ENCODE measurements at regions not wholly inside any gene's neighbourhood (a gene's known extent, or its start where the extent isn't known, plus 50 kb on each side); places are given as distances from the start of the nearest gene placed in this dataset.
"Not testable (repeated sequence)": the region's sequence is repeated elsewhere in the genome, so short reads cannot be mapped to it uniquely, and the experiment has no call there.

DNA sequence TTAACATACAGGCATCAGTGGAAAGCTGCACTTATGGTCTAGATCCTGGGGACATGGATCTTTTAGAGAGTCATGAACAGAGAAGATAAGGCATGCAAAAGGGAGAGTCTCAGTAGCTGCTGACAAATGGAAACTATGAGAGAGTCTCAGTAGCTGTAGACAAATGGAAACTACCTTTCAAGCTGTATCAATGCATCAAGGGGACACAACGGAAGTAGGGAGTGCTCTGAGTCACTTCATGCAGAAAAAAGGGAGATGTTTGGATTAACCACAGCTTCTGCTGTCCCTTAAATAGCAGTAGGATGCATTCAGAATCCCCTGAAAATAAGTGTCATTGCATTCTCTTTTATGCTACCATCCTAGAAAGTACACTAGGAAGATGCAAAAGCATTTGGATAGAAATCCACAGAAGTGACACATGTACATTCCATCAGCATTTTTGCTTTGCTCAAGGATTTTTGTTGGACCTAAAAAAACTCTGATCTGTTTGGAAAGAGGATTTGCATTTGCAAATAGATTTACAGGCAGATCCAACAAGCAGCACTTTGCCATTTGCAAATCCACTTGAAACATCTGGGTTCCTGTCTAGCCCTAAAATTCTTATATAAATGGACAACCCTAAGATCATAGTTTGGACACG, 227.5 kb upstream of the LMO3 start:
- Histone ChIP-seq H3K36me3 (ENCODE audit: control insufficient read depth, insufficient read depth, low read length) (no peaks in the 10 kb centered on the region), H3K27ac (ENCODE audit: low read depth, low read length) (no peak overlapping the region), H3K4me1 (ENCODE audit: control insufficient read depth, insufficient read depth, low read length) (no peaks in the 10 kb centered on the region), H3K4me3 (ENCODE audit: low read length) (no peak overlapping the region), H3K27me3 (ENCODE audit: control insufficient read depth, insufficient read depth, low read length) (no peaks in the 10 kb centered on the region), H3K9ac (ENCODE audit: low read length) (no peak overlapping the region)

DNA sequence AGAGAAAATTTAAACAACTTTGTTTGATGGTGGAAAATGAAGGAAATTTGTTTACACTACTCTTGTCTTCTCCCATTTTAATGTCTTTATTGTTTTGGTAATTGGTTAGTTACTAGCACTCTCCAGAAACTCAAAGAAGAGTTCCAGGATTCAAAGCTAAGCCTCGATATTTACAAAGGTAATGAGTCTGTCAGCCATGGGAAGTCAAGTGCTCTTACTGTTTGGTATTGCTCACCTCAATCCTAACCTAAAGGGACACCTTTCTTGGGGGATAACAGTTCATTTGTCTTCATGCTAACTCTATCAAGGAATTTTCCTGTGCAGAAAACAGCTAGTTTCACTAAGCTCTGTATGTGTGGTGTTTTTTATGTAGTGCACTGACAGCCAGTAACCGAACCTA, 222.9 kb upstream of the LMO3 start:
- Histone ChIP-seq H3K9ac (ENCODE audit: low read length) (no peak overlapping the region), H3K4me1 (ENCODE audit: control insufficient read depth, insufficient read depth, low read length) (no peaks in the 10 kb centered on the region), H3K27me3 (ENCODE audit: control insufficient read depth, insufficient read depth, low read length) (no peaks in the 10 kb centered on the region), H3K36me3 (ENCODE audit: control insufficient read depth, insufficient read depth, low read length) (no peaks in the 10 kb centered on the region), H3K4me3 (ENCODE audit: low read length) (no peak overlapping the region), H3K27ac (ENCODE audit: low read depth, low read length) (no peak overlapping the region)

DNA sequence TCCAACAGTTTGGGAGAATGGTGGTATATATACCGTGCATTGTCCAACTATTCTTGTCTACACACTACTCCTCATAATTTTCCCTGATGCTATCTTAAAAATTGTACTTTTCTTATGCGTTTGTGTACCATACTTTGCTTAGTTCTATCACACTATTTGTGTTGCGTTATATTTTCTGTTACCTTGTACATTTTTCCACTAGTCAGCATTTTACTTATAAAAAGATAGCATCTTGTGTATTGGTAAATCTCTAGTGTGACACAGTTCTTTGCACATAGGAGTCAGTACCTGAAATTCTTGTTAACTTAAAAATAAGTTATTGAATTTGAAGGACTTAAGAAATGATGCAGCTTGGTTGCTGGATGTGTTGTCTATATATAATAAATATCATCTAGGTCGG, 201.8 kb upstream of the LMO3 start:
- H3K4me3 ChIP-seq (ENCODE audit: low read length): no peak overlapping the region
- H3K27me3 ChIP-seq (ENCODE audit: control insufficient read depth, insufficient read depth, low read length): no peaks in the 10 kb centered on the region
- no peaks in the 10 kb centered on the region for H3K4me1 ChIP-seq (ENCODE audit: control insufficient read depth, insufficient read depth, low read length)
- no peak overlapping the region for H3K27ac ChIP-seq (ENCODE audit: low read depth, low read length)
- H3K36me3 ChIP-seq (ENCODE audit: control insufficient read depth, insufficient read depth, low read length): no peaks in the 10 kb centered on the region
- H3K9ac ChIP-seq (ENCODE audit: low read length): no peak overlapping the region

DNA sequence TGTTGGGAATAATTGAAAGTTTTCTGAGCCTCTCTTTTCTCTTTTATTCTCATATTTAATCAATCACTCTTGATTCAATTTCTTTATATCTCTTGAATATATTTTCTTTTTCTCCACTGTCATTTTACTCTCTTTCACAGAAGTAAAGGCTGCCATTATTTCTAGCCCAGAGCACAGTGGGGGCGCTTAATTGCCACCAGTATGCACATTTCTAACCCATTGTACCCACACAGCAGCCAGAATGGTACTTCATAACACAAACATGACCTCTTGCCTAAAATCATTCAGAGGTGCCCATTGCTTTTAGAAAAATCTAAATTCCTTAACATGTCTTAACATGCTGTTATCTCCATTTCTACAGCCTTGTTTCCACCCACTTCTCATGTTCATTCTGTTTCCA, 190.2 kb upstream of the LMO3 start:
- Histone ChIP-seq H3K4me3 (ENCODE audit: low read length) (no peak overlapping the region), H3K4me1 (ENCODE audit: control insufficient read depth, insufficient read depth, low read length) (no peaks in the 10 kb centered on the region), H3K27ac (ENCODE audit: low read depth, low read length) (no peak overlapping the region), H3K27me3 (ENCODE audit: control insufficient read depth, insufficient read depth, low read length) (no peaks in the 10 kb centered on the region), H3K9ac (ENCODE audit: low read length) (no peak overlapping the region), H3K36me3 (ENCODE audit: control insufficient read depth, insufficient read depth, low read length) (no peaks in the 10 kb centered on the region)

DNA sequence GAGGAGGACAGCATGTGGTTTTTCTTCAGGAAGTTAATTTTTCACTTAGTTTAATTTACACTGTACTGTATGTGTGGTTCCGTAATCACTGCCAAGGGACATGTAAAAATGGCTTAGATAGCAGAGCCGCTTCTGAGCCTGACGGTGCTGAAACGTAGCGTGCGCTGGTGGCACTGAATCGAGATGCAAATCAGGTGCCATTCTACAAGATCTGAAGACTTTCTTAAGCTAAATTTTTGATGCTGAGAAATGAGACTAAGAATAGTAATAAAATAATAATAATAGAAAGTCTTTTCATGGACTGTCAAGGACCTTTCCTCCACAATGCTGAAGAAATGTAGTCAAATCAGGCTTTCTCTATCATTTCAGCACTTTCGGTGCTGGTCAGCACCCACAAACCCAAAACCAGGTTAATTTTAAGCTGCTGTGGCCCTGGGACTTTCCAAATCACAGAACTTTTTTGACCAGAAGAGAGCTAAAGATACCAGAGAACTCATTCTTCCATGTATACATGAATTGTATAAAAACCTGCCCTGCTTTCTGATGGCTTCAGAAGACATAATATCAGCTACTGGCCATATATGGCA, 183.3 kb upstream of the LMO3 start:
- H3K4me1 ChIP-seq (ENCODE audit: control insufficient read depth, insufficient read depth, low read length): no peaks in the 10 kb centered on the region
- no peak overlapping the region for H3K4me3 ChIP-seq (ENCODE audit: low read length)
- no peaks in the 10 kb centered on the region for H3K27me3 ChIP-seq (ENCODE audit: control insufficient read depth, insufficient read depth, low read length)
- H3K27ac ChIP-seq (ENCODE audit: low read depth, low read length): no peak overlapping the region
- H3K36me3 ChIP-seq (ENCODE audit: control insufficient read depth, insufficient read depth, low read length): no peaks in the 10 kb centered on the region
- H3K9ac ChIP-seq (ENCODE audit: low read length): no peak overlapping the region

DNA sequence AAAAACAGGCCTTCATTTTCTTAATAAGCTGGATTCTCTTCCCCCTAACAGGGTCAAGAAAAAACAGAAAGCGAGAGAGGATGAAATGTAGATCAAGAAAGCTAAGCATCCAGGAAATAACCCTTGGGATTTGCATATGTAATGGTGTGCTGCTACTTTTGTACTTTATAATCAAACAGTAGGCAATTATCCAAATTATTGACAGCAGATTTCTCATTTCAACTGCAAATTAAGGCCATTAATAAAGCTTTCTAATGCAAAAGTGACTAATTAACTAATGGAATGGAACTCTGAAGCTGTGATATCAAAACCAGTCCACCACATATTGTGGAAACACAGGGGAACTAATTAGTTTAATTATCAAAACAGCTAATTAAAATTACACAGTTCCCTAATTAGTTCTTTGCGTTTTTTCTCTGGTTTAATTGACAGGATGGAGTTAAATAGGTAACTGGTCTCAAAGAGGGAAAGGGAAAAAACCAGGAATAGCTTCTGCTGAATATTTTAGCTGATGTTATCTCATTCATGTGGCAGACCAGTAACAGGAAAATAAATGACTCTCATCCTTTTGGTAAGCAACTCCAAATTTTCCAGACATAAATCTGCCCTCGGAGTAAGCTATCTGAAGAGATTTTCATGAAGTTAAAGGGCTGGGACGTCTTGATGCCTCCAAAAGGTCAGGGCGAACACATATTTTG, 182.7 kb upstream of the LMO3 start:
- Histone ChIP-seq H3K4me1 (ENCODE audit: control insufficient read depth, insufficient read depth, low read length) (no peaks in the 10 kb centered on the region), H3K4me3 (ENCODE audit: low read length) (no peak overlapping the region), H3K27me3 (ENCODE audit: control insufficient read depth, insufficient read depth, low read length) (no peaks in the 10 kb centered on the region), H3K36me3 (ENCODE audit: control insufficient read depth, insufficient read depth, low read length) (no peaks in the 10 kb centered on the region), H3K9ac (ENCODE audit: low read length) (no peak overlapping the region), H3K27ac (ENCODE audit: low read depth, low read length) (no peak overlapping the region)

DNA sequence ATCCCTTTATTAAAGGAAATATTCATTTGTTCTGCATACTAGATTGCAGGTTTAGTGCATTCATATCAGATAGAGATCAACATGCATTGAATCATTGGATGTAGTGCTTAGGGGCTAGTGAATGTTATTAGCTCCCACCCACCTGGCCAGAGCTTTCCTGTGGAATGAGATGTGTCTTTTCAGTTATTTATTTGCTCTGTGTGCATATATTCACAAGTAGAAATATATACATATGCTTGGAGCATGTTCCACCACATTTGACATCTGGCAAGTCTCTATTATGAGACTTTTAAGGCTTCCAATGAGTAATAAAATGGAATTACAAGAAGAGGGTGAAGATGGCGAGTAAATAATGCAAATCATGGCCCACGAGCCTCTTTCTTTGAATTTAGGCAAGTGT, 180.0 kb upstream of the LMO3 start:
- Histone ChIP-seq H3K27me3 (ENCODE audit: control insufficient read depth, insufficient read depth, low read length) (no peaks in the 10 kb centered on the region), H3K4me3 (ENCODE audit: low read length) (no peak overlapping the region), H3K27ac (ENCODE audit: low read depth, low read length) (no peak overlapping the region), H3K4me1 (ENCODE audit: control insufficient read depth, insufficient read depth, low read length) (no peaks in the 10 kb centered on the region), H3K36me3 (ENCODE audit: control insufficient read depth, insufficient read depth, low read length) (no peaks in the 10 kb centered on the region), H3K9ac (ENCODE audit: low read length) (no peak overlapping the region)

DNA sequence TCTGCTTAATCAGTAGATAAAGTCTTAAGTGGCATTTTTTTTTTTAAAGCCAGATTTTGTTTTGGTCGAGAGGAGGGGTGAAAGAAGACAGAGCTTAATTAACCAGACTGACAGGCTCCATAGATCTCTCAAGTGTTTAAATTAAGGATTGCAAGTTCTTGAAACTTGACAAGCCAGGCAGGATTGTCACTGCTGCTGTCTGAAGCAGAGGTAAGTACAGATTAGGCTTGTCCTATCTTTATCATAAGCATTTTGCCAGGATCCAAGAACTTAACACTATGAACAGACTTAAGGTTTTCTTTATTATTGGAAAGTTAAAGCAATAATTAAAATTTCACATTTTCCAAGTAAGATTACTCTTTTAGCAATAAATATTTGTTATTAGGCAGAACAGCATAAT, 179.6 kb upstream of the LMO3 start:
- H3K36me3 ChIP-seq (ENCODE audit: control insufficient read depth, insufficient read depth, low read length): no peaks in the 10 kb centered on the region
- no peak overlapping the region for H3K4me3 ChIP-seq (ENCODE audit: low read length)
- H3K4me1 ChIP-seq (ENCODE audit: control insufficient read depth, insufficient read depth, low read length): no peaks in the 10 kb centered on the region
- no peak overlapping the region for H3K27ac ChIP-seq (ENCODE audit: low read depth, low read length)
- H3K9ac ChIP-seq (ENCODE audit: low read length): no peak overlapping the region
- H3K27me3 ChIP-seq (ENCODE audit: control insufficient read depth, insufficient read depth, low read length): no peaks in the 10 kb centered on the region

DNA sequence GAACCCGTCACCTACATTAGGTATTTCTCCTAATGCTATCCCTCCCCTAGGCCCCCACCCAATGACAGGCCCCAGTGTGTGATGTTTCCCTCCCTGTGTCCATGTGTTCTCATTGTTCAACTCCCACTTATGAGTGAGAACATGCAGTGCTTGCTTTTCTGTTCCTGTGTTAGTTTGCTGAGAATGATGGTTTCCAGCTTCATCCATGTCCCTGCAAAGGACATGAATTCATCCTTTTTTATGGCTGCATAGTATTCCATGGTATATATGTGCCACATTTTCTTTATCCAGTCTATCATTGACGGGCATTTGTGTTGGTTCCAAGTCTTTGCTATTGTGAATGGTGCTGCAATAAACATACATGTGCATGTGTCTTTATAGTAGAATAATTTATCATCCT, 163.2 kb upstream of the LMO3 start:
- H3K4me3 ChIP-seq (ENCODE audit: low read length); H3K27ac ChIP-seq (ENCODE audit: low read depth, low read length); H3K27me3 ChIP-seq (ENCODE audit: control insufficient read depth, insufficient read depth, low read length); H3K4me1 ChIP-seq (ENCODE audit: control insufficient read depth, insufficient read depth, low read length); H3K36me3 ChIP-seq (ENCODE audit: control insufficient read depth, insufficient read depth, low read length); H3K9ac ChIP-seq (ENCODE audit: low read length): not testable (repeated sequence)

DNA sequence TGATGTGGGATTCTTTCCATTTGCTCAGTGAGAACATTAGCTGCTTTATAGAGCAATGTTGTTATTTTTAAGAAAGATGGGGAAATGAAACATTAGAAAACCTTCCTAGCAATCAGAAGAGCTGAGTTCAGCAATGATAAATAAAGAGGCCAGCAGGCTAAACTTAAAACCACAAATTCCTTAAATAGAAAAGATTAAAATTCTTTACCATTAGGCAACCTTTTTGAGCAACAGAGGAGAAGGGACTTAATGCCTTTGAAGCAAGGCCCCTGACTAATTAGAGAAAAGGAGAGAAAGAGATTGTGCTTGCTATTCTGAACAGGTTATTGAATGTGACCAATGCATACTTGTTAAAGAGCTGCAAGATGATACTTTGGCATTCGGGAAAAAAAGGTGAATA, 160.8 kb upstream of the LMO3 start:
- H3K36me3 ChIP-seq (ENCODE audit: control insufficient read depth, insufficient read depth, low read length): no peaks in the 10 kb centered on the region
- H3K4me1 ChIP-seq (ENCODE audit: control insufficient read depth, insufficient read depth, low read length): no peaks in the 10 kb centered on the region
- H3K4me3 ChIP-seq (ENCODE audit: low read length): no peak overlapping the region
- no peak overlapping the region for H3K9ac ChIP-seq (ENCODE audit: low read length)
- no peaks in the 10 kb centered on the region for H3K27me3 ChIP-seq (ENCODE audit: control insufficient read depth, insufficient read depth, low read length)
- no peak overlapping the region for H3K27ac ChIP-seq (ENCODE audit: low read depth, low read length)

DNA sequence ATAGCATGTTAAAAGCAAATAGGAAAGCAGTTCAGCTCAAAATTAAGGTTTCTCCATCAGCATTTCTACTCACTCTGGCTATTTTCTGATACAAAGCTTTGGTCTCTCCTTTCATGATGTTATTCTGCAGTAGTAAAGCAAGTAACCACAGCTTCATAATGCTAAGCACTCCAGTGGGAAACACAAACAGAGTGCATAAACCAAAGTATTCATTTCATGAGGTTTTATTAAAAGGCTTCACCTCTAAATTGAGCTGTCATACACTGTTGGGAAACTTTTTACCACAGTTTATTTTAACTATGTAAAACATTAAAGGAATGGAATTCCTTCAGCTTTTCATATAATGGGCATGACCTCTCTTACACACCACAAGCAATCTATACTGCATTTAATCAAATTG, 157.9 kb upstream of the LMO3 start:
- H3K27ac ChIP-seq (ENCODE audit: low read depth, low read length): no peak overlapping the region
- no peaks in the 10 kb centered on the region for H3K27me3 ChIP-seq (ENCODE audit: control insufficient read depth, insufficient read depth, low read length)
- no peak overlapping the region for H3K4me3 ChIP-seq (ENCODE audit: low read length)
- H3K36me3 ChIP-seq (ENCODE audit: control insufficient read depth, insufficient read depth, low read length): no peaks in the 10 kb centered on the region
- H3K4me1 ChIP-seq (ENCODE audit: control insufficient read depth, insufficient read depth, low read length): no peaks in the 10 kb centered on the region
- H3K9ac ChIP-seq (ENCODE audit: low read length): no peak overlapping the region

DNA sequence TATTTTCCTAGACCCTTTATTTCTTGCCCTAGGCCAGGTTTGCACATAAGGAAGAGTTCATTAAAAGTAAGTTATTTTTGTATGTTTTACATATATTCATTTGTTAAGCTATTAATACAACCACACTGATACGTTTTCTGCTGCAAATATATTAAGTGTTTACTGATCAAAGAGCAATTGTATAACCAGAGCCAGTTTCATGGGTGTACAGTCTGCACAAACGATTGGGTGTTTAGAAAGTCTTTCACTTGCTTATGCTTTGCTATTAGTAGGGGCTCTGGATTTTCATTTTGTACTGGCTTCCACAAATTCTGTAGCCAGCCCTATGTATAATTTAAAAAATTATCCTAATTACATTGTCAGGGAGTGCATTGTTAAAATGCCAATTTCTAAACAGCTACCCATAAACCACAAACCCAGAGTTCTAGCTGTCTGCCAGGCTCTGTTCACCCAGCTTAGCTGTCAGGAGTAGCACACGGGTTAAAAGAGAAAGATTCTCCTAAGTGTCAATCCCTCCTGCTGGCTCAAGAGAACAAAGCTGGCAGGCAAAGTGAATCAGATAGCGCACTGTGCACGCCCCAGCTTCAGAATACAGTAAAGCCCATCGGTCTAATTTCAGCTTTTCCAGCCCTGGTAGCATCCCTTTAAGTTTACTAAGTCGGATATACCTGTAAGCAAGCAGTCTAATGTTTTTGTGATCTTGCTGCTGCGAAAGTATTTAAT, 151.0 kb upstream of the LMO3 start:
- no peak overlapping the region for H3K27ac ChIP-seq (ENCODE audit: low read depth, low read length)
- H3K27me3 ChIP-seq (ENCODE audit: control insufficient read depth, insufficient read depth, low read length): no peaks in the 10 kb centered on the region
- no peaks in the 10 kb centered on the region for H3K4me1 ChIP-seq (ENCODE audit: control insufficient read depth, insufficient read depth, low read length)

More for the DNA sequence above, 151.0 kb upstream of the LMO3 start:
- Histone ChIP-seq H3K9ac (ENCODE audit: low read length) (no peak overlapping the region), H3K4me3 (ENCODE audit: low read length) (no peak overlapping the region), H3K36me3 (ENCODE audit: control insufficient read depth, insufficient read depth, low read length) (no peaks in the 10 kb centered on the region)

Measured in rectal smooth muscle tissue (tissue), 1 donor.